A549 (cell line): ENCODE measurements at regions not wholly inside any gene's neighbourhood (a gene's known extent, or its start where the extent isn't known, plus 50 kb on each side); places are given as distances from the start of the nearest gene placed in this dataset.

ENCODE experiments used
- ATAC-seq, 2 experiments: fragments of 200-7000 bp in 1 of 2; fragments of >200 bp in 1 of 2; cut with Nextera tagmentation in 1 of 2; cut with Tn5 transposase in 1 of 2; 3 replicates each; pipeline versions ENCODE4 v1.8.0 to v1.9.1; 2018 to 2020; ENCODE audit warnings: mild to moderate bottlenecking in 1 of 2, moderate library complexity in 1 of 2
- CTCF ChIA-PET: fragments of 300-600 bp; sonication (Branson Sonifier 250); formaldehyde crosslinking; extraction: SDS; loops from one replicate; lab custom pipeline; 2021; ENCODE audit warnings: antibody characterized with exemption, inconsistent platforms; lab: Yijun Ruan, JAX
- POLR2A ChIA-PET: fragments of 350-600 bp; formaldehyde crosslinking; extraction: SDS; loops from one replicate; lab custom pipeline; 2021; ENCODE audit warnings: antibody characterized with exemption, inconsistent platforms; lab: Yijun Ruan, JAX
- DNase-seq, 2 experiments: peaks; one replicate each; pipeline versions ENCODE4 v3.0.0 to v3.0.0-alpha.2; 2011 to 2016; ENCODE audit warnings: low read depth in 1 of 2, low spot score in 1 of 2
- FAIRE-seq: peaks from 2 replicates; lab custom pipeline; 2011; peaks lifted over from hg19 to GRCh38; lab: Jason Lieb, UNC
- H3K27ac ChIP-seq, 2 experiments: fragments of >200 bp; sonication (Bioruptor Twin); formaldehyde crosslinking; 3 replicates each; pipeline ENCODE4 v1.5.1; 2016 to 2017
- H3K4me1 ChIP-seq: fragments of >200 bp; sonication (Bioruptor Twin); formaldehyde crosslinking; 3 replicates; pipeline ENCODE4 v1.6.1; 2016
- H3K4me2 ChIP-seq: fragments of >200 bp; sonication (Bioruptor Twin); formaldehyde crosslinking; 3 replicates; pipeline ENCODE4 v1.6.1; 2016
- H3K4me3 ChIP-seq: fragments of >200 bp; sonication (Bioruptor Twin); formaldehyde crosslinking; 3 replicates; pipeline ENCODE4 v1.5.1; 2016
- H3K9me3 ChIP-seq: fragments of >200 bp; sonication (Bioruptor Twin); formaldehyde crosslinking; 3 replicates; pipeline ENCODE4 v1.6.1; 2016
- BCL3 ChIP-seq: fragments of >200 bp; sonication (Bioruptor Twin); formaldehyde crosslinking; IDR thresholded peaks from 3 replicates; pipeline ENCODE4 v1.6.1; 2016
- BHLHE40 ChIP-seq: IDR thresholded peaks from 2 replicates; pipeline ENCODE4 v1.6.1; 2012; ENCODE audit warnings: low read depth, low read length, inconsistent platforms
- CHD2 ChIP-seq: fragments of 150-350 bp; IDR thresholded peaks from 2 replicates; pipeline ENCODE4 v1.6.1; 2014; ENCODE audit warnings: low read length; ENCODE audit not compliant: partially characterized antibody
- CHD4 ChIP-seq: fragments of 200-600 bp; sonication (generic); IDR thresholded peaks from 2 replicates; pipeline ENCODE4 v1.6.1; 2016; ENCODE audit warnings: antibody characterized with exemption, mild to moderate bottlenecking, borderline replicate concordance
- E2F6 ChIP-seq: IDR thresholded peaks from 2 replicates; pipeline ENCODE4 v1.6.1; 2012; ENCODE audit warnings: low read depth, borderline replicate concordance
- EHMT2 ChIP-seq: fragments of 200-600 bp; sonication (generic); IDR thresholded peaks from 2 replicates; pipeline ENCODE4 v1.6.1; 2016; ENCODE audit warnings: antibody characterized with exemption, low read depth, mild to moderate bottlenecking, moderate library complexity
- EP300 ChIP-seq, 2 experiments: fragments of >200 bp; sonication (Bioruptor Twin); formaldehyde crosslinking; IDR thresholded peaks; 2 replicates in 1 of 2; 3 replicates in 1 of 2; pipeline ENCODE4 v1.6.1; 2016 to 2017
- FOSB ChIP-seq: fragments of 250-450 bp; sonication (Bioruptor Pico); IDR thresholded peaks from 2 replicates; pipeline ENCODE4 v1.5.0; 2020; ENCODE audit warnings: mild to moderate bottlenecking, moderate library complexity
- FOSL2 ChIP-seq, 2 experiments: fragments of 450-650 bp in 1 of 2; fragments of >200 bp in 1 of 2; sonication (Bioruptor Twin) in 1 of 2; formaldehyde crosslinking; IDR thresholded peaks; 2 replicates each; pipeline versions ENCODE4 v1.5.0 to v1.6.1; 2016 to 2020; ENCODE audit warnings: mild to moderate bottlenecking in 1 of 2, moderate library complexity in 1 of 2
- FOXS1 ChIP-seq: fragments of 250-450 bp; sonication (Bioruptor Pico); IDR thresholded peaks from 2 replicates; pipeline ENCODE4 v1.5.0; 2020; ENCODE audit warnings: mild to moderate bottlenecking, moderate library complexity
- HDAC2 ChIP-seq: fragments of 200-600 bp; sonication (generic); IDR thresholded peaks from 2 replicates; pipeline ENCODE4 v1.6.1; 2016
- HES2 ChIP-seq: fragments of >200 bp; sonication (Bioruptor Twin); formaldehyde crosslinking; IDR thresholded peaks from 2 replicates; pipeline ENCODE4 v1.6.1; 2016
- JUNB ChIP-seq: fragments of >200 bp; sonication (Bioruptor Twin); formaldehyde crosslinking; IDR thresholded peaks from 2 replicates; pipeline ENCODE4 v1.6.1; 2016
- KDM1A ChIP-seq: fragments of 200-600 bp; sonication (generic); IDR thresholded peaks from 2 replicates; pipeline ENCODE4 v1.6.1; 2016; ENCODE audit warnings: low read depth, mild to moderate bottlenecking
- MAFK ChIP-seq: fragments of 450-650 bp; IDR thresholded peaks from 2 replicates; pipeline ENCODE4 v1.6.1; 2014; ENCODE audit not compliant: partially characterized antibody
- MYC ChIP-seq: IDR thresholded peaks from 2 replicates; pipeline ENCODE4 v1.6.1; 2012; ENCODE audit warnings: mild to moderate bottlenecking, inconsistent platforms, low read length, improper control_type of control experiment, borderline replicate concordance
- NR3C1 ChIP-seq: fragments of >200 bp; sonication (Bioruptor Twin); formaldehyde crosslinking; IDR thresholded peaks from 3 replicates; pipeline ENCODE4 v1.6.1; 2017
- POLR2A ChIP-seq: IDR thresholded peaks from 2 replicates; pipeline ENCODE4 v1.6.1; 2012; ENCODE audit warnings: mild to moderate bottlenecking, low read length
- POLR2AphosphoS2 ChIP-seq: conservative IDR thresholded peaks from 2 replicates; pipeline ENCODE4 v1.6.1; 2012; ENCODE audit warnings: low read length, improper control_type of control experiment, inconsistent platforms
- RCOR1 ChIP-seq: fragments of 150-350 bp; IDR thresholded peaks from 2 replicates; pipeline ENCODE4 v1.6.1; 2014; ENCODE audit warnings: antibody characterized with exemption, low read length, low read depth
- RFX5 ChIP-seq: fragments of 450-650 bp; IDR thresholded peaks from 2 replicates; pipeline ENCODE4 v1.7.1; 2014; ENCODE audit warnings: antibody characterized with exemption, mild to moderate bottlenecking, moderate library complexity
- RNF2 ChIP-seq: fragments of 200-600 bp; sonication (generic); IDR thresholded peaks from 2 replicates; pipeline ENCODE4 v1.6.1; 2016; ENCODE audit warnings: low read depth, mild to moderate bottlenecking, antibody characterized with exemption, moderate library complexity, borderline replicate concordance
- SREBF2 ChIP-seq: fragments of 450-650 bp; IDR thresholded peaks from 2 replicates; pipeline ENCODE4 v1.6.1; 2014; ENCODE audit warnings: mild to moderate bottlenecking, moderate library complexity
- USF2 ChIP-seq: fragments of 450-650 bp; IDR thresholded peaks from 2 replicates; pipeline ENCODE4 v1.6.1; 2014; ENCODE audit warnings: antibody characterized with exemption
- ZC3H11A ChIP-seq: fragments of 450-650 bp; IDR thresholded peaks from 2 replicates; pipeline ENCODE4 v1.6.1; 2014; ENCODE audit warnings: antibody characterized with exemption, mild to moderate bottlenecking
- ZFP36 ChIP-seq: fragments of 450-650 bp; IDR thresholded peaks from 2 replicates; pipeline ENCODE4 v1.6.1; 2014; ENCODE audit warnings: borderline replicate concordance; ENCODE audit not compliant: partially characterized antibody
- WGBS: methylation state at CpG from one replicate; pipeline ENCODE4 v1.1.6; 2017; ENCODE audit errors: missing lambda C conversion rate; 5-methylcytosine and 5-hydroxymethylcytosine counted together

- TF ChIP-seq SREBF2 = no peak
- TF ChIP-seq MAFK = no peak
- no peak for TF ChIP-seq POLR2A
- no peak for TF ChIP-seq NR3C1
- no peak for TF ChIP-seq EHMT2
- TF ChIP-seq, all 56 proteins: peak for 0
These were observed 103.2 kb upstream of the APP start (continued) for GRCh38 chr21:26273686-26274313.

- DNase-seq (no peak), ATAC-seq (no peak), FAIRE-seq (no peak)
- H3K4me2 ChIP-seq = no peak overlapping the region
- ChIA-PET CTCF (no interaction called here), POLR2A (no interaction called here)
- no peaks in the 10 kb centered on the region for H3K9me3 ChIP-seq
- no peak overlapping the region for H3K4me3 ChIP-seq
- TF ChIP-seq ZFP36 = no peak
- TF ChIP-seq SREBF2 = no peak
- no peak for TF ChIP-seq CHD4
- TF ChIP-seq BHLHE40 = no peak
- no peak for TF ChIP-seq FOSB (CRISPR knock-in tag)
- no peak for TF ChIP-seq HES2
- TF ChIP-seq FOXS1 = no peak
- TF ChIP-seq BCL3 = no peak
- no peak for TF ChIP-seq HDAC2
- H3K4me1 ChIP-seq = no peaks in the 10 kb centered on the region
- 14% methylated on average over 4 of the region's 4 CpGs for WGBS
- no peak overlapping the region for H3K27ac ChIP-seq
These were observed 96.8 kb upstream of the APP start for GRCh38 chr21:26267389-26267788.

GRCh38 chr21:26246073-26246472, 75.5 kb upstream of the APP start:
- Histone ChIP-seq H3K4me2 (no peak overlapping the region), H3K4me1 (no peaks in the 10 kb centered on the region), H3K9me3 (no peaks in the 10 kb centered on the region), H3K4me3 (no peak overlapping the region), H3K27ac (no peak overlapping the region)
- ChIA-PET POLR2A (no interaction called here), CTCF (interaction anchor here (0.6 kb wide), 1 partner anchor 64 kb away, joined by 3 read pairs; no protein-coding TSS in a partner anchor)
- no peak for DNase-seq
- ATAC-seq = no peak
- FAIRE-seq = no peak
- WGBS = 6% methylated on average over 1 of the region's 1 CpG
- TF ChIP-seq NR3C1 (no peak), RNF2 (no peak), USF2 (no peak), E2F6 (no peak), ZC3H11A (no peak), RCOR1 (no peak), SREBF2 (no peak), FOSL2 (IDR thresholded peaks at IDR 0.05) (no peak), FOSL2 (CRISPR knock-in tag; IDR thresholded peaks at IDR 0.05) (no peak), ZFP36 (no peak), KDM1A (no peak), MAFK (no peak), RFX5 (no peak), MYC (no peak), CHD2 (no peak), JUNB (no peak), POLR2AphosphoS2 (no peak), EP300 (IDR thresholded peaks at IDR 0.05) (no peak)
